ENCODE measurements at regions not wholly inside any gene's neighbourhood (a gene's known extent, or its start where the extent isn't known, plus 50 kb on each side); places are given as distances from the start of the nearest gene placed in this dataset.

- no peak overlapping the region for H4K8ac ChIP-seq (ENCODE audit: low read depth, low read length)
- DNase-seq (ENCODE audit: low spot score): no peak
- no CpG with 5 or more reads among the region's 1 CpG for WGBS, 2 donors (ENCODE audit: extremely low coverage in 2 of 2, insufficient read length in 2 of 2, insufficient replicate concordance in 1 of 2)
Observed at GRCh38 chrX:116618546-116618945, 155.8 kb upstream of the CT83 start.

GRCh38 chrX:116607776-116608175 is 145.0 kb upstream of the CT83 start:
- Histone ChIP-seq H3K9ac (ENCODE audit: low read depth, low read length, poor library complexity) (no peak overlapping the region), H3K4me1 (ENCODE audit: control insufficient read depth in 2 of 2, insufficient read depth in 1 of 2, low read depth in 1 of 2, low read length in 2 of 2) (no peaks in the 10 kb centered on the region), H2BK15ac (ENCODE audit: low read length) (no peak overlapping the region), H3K27me3 (ENCODE audit: control insufficient read depth in 3 of 3, insufficient read depth in 3 of 3, low read depth in 1 of 3, low read length in 3 of 3) (no peaks in the 10 kb centered on the region), H3K18ac (ENCODE audit: low read length) (no peak overlapping the region), H3K4ac (ENCODE audit: low read length) (no peak overlapping the region), H4K8ac (ENCODE audit: low read depth, low read length) (no peak overlapping the region), H3K4me2 (ENCODE audit: insufficient read depth, low read length, poor library complexity, severe bottlenecking) (no peak overlapping the region), H2BK12ac (ENCODE audit: low read length) (no peak overlapping the region), H3K9me3 (replicated peaks in 1 of 2; ENCODE audit: control insufficient read depth in 2 of 2, insufficient read depth in 1 of 2, low read depth in 1 of 2, low read length in 2 of 2) (no peaks in the 10 kb centered on the region), H3K36me3 (replicated peaks in 1 of 2; ENCODE audit: control insufficient read depth in 2 of 2, insufficient read depth in 2 of 2, low read length in 2 of 2) (no peaks in the 10 kb centered on the region), H3K79me1 (ENCODE audit: low read depth, low read length) (no peaks in the 10 kb centered on the region), H3K14ac (ENCODE audit: low read length) (no peak overlapping the region), H3K4me3 (ENCODE audit: low read length in 2 of 2) (no peak overlapping the region), H2BK5ac (ENCODE audit: low read length) (no peak overlapping the region), H2BK120ac (ENCODE audit: low read depth, low read length) (no peak overlapping the region), H2AK5ac (ENCODE audit: low read depth, low read length) (no peak overlapping the region), H3K27ac (replicated peaks; ENCODE audit: low read length) (no peak overlapping the region), H4K91ac (ENCODE audit: low read depth, low read length, poor library complexity) (no peak overlapping the region), H3K23ac (ENCODE audit: low read depth, low read length, poor library complexity) (no peak overlapping the region), H2AFZ (ENCODE audit: low read length) (no peak overlapping the region)
- DNase-seq (ENCODE audit: low spot score): no peak
- no CpG with 5 or more reads among the region's 1 CpG for WGBS, 2 donors (ENCODE audit: extremely low coverage in 2 of 2, insufficient read length in 2 of 2, insufficient replicate concordance in 1 of 2)

More at GRCh38 chrX:116618546-116618945, 155.8 kb upstream of the CT83 start:
- no peak overlapping the region for H2BK12ac ChIP-seq (ENCODE audit: low read length)
- no peak overlapping the region for H2AK5ac ChIP-seq (ENCODE audit: low read depth, low read length)
- H3K4ac ChIP-seq (ENCODE audit: low read length): no peak overlapping the region
- H2BK5ac ChIP-seq (ENCODE audit: low read length): no peak overlapping the region
- no peak overlapping the region for H3K4me3 ChIP-seq (ENCODE audit: low read length in 2 of 2)
- H3K14ac ChIP-seq (ENCODE audit: low read length): no peak overlapping the region
- no peaks in the 10 kb centered on the region for H3K9me3 ChIP-seq (replicated peaks in 1 of 2; ENCODE audit: control insufficient read depth in 2 of 2, insufficient read depth in 1 of 2, low read depth in 1 of 2, low read length in 2 of 2)
- no peaks in the 10 kb centered on the region for H3K4me1 ChIP-seq (ENCODE audit: control insufficient read depth in 2 of 2, insufficient read depth in 1 of 2, low read depth in 1 of 2, low read length in 2 of 2)
- H3K36me3 ChIP-seq (replicated peaks in 1 of 2; ENCODE audit: control insufficient read depth in 2 of 2, insufficient read depth in 2 of 2, low read length in 2 of 2): no peaks in the 10 kb centered on the region
- no peak overlapping the region for H2BK120ac ChIP-seq (ENCODE audit: low read depth, low read length)
- no peak overlapping the region for H3K9ac ChIP-seq (ENCODE audit: low read depth, low read length, poor library complexity)
- H3K18ac ChIP-seq (ENCODE audit: low read length): no peak overlapping the region
- no peaks in the 10 kb centered on the region for H3K27me3 ChIP-seq (ENCODE audit: control insufficient read depth in 3 of 3, insufficient read depth in 3 of 3, low read depth in 1 of 3, low read length in 3 of 3)
- no peaks in the 10 kb centered on the region for H3K79me1 ChIP-seq (ENCODE audit: low read depth, low read length)
- H3K4me2 ChIP-seq (ENCODE audit: insufficient read depth, low read length, poor library complexity, severe bottlenecking): no peak overlapping the region
- no peak overlapping the region for H2BK15ac ChIP-seq (ENCODE audit: low read length)
- no peak overlapping the region for H3K23ac ChIP-seq (ENCODE audit: low read depth, low read length, poor library complexity)
- no peak overlapping the region for H2AFZ ChIP-seq (ENCODE audit: low read length)
- H3K27ac ChIP-seq (replicated peaks; ENCODE audit: low read length): no peak overlapping the region
- no peak overlapping the region for H4K91ac ChIP-seq (ENCODE audit: low read depth, low read length, poor library complexity)

- H3K4ac ChIP-seq (ENCODE audit: low read length): no peak overlapping the region
Observed at GRCh38 chrX:116605576-116605975, 142.8 kb upstream of the CT83 start.

GRCh38 chrX:116596010-116596409 is 133.2 kb upstream of the CT83 start:
- no peak overlapping the region for H3K14ac ChIP-seq (ENCODE audit: low read length)
- no peak overlapping the region for H2AK5ac ChIP-seq (ENCODE audit: low read depth, low read length)
- H3K18ac ChIP-seq (ENCODE audit: low read length): no peak overlapping the region
- no peaks in the 10 kb centered on the region for H3K36me3 ChIP-seq (replicated peaks in 1 of 2; ENCODE audit: control insufficient read depth in 2 of 2, insufficient read depth in 2 of 2, low read length in 2 of 2)
- no peak overlapping the region for H3K27ac ChIP-seq (replicated peaks; ENCODE audit: low read length)
- H2BK12ac ChIP-seq (ENCODE audit: low read length): no peak overlapping the region
- no CpG with 5 or more reads among the region's 1 CpG for WGBS, 2 donors (ENCODE audit: extremely low coverage in 2 of 2, insufficient read length in 2 of 2, insufficient replicate concordance in 1 of 2)
- H4K8ac ChIP-seq (ENCODE audit: low read depth, low read length): no peak overlapping the region
- no peaks in the 10 kb centered on the region for H3K4me1 ChIP-seq (ENCODE audit: control insufficient read depth in 2 of 2, insufficient read depth in 1 of 2, low read depth in 1 of 2, low read length in 2 of 2)
- H2BK15ac ChIP-seq (ENCODE audit: low read length): no peak overlapping the region
- no peaks in the 10 kb centered on the region for H3K79me1 ChIP-seq (ENCODE audit: low read depth, low read length)
- DNase-seq (ENCODE audit: low spot score): no peak
- no peak overlapping the region for H2AFZ ChIP-seq (ENCODE audit: low read length)
- H2BK120ac ChIP-seq (ENCODE audit: low read depth, low read length): no peak overlapping the region
- H3K27me3 ChIP-seq (ENCODE audit: control insufficient read depth in 3 of 3, insufficient read depth in 3 of 3, low read depth in 1 of 3, low read length in 3 of 3): no peaks in the 10 kb centered on the region
- no peak overlapping the region for H3K9ac ChIP-seq (ENCODE audit: low read depth, low read length, poor library complexity)
- H3K4me3 ChIP-seq (ENCODE audit: low read length in 2 of 2): no peak overlapping the region
- H3K4ac ChIP-seq (ENCODE audit: low read length): no peak overlapping the region
- no peaks in the 10 kb centered on the region for H3K9me3 ChIP-seq (replicated peaks in 1 of 2; ENCODE audit: control insufficient read depth in 2 of 2, insufficient read depth in 1 of 2, low read depth in 1 of 2, low read length in 2 of 2)
- H2BK5ac ChIP-seq (ENCODE audit: low read length): no peak overlapping the region
- no peak overlapping the region for H4K91ac ChIP-seq (ENCODE audit: low read depth, low read length, poor library complexity)
- H3K23ac ChIP-seq (ENCODE audit: low read depth, low read length, poor library complexity): no peak overlapping the region
- H3K4me2 ChIP-seq (ENCODE audit: insufficient read depth, low read length, poor library complexity, severe bottlenecking): no peak overlapping the region

More at GRCh38 chrX:116605576-116605975, 142.8 kb upstream of the CT83 start:
- WGBS, 2 donors (ENCODE audit: extremely low coverage in 2 of 2, insufficient read length in 2 of 2, insufficient replicate concordance in 1 of 2): no CpG with 5 or more reads among the region's 1 CpG
- Histone ChIP-seq H3K27me3 (ENCODE audit: control insufficient read depth in 3 of 3, insufficient read depth in 3 of 3, low read depth in 1 of 3, low read length in 3 of 3) (no peaks in the 10 kb centered on the region), H3K27ac (replicated peaks; ENCODE audit: low read length) (no peak overlapping the region), H3K4me3 (ENCODE audit: low read length in 2 of 2) (no peak overlapping the region), H3K18ac (ENCODE audit: low read length) (no peak overlapping the region), H3K4me1 (ENCODE audit: control insufficient read depth in 2 of 2, insufficient read depth in 1 of 2, low read depth in 1 of 2, low read length in 2 of 2) (no peaks in the 10 kb centered on the region), H2AFZ (ENCODE audit: low read length) (no peak overlapping the region), H2BK120ac (ENCODE audit: low read depth, low read length) (no peak overlapping the region), H2AK5ac (ENCODE audit: low read depth, low read length) (no peak overlapping the region), H3K9ac (ENCODE audit: low read depth, low read length, poor library complexity) (no peak overlapping the region), H2BK5ac (ENCODE audit: low read length) (no peak overlapping the region), H2BK12ac (ENCODE audit: low read length) (no peak overlapping the region), H2BK15ac (ENCODE audit: low read length) (no peak overlapping the region), H3K4me2 (ENCODE audit: insufficient read depth, low read length, poor library complexity, severe bottlenecking) (no peak overlapping the region), H3K23ac (ENCODE audit: low read depth, low read length, poor library complexity) (no peak overlapping the region), H3K9me3 (replicated peaks in 1 of 2; ENCODE audit: control insufficient read depth in 2 of 2, insufficient read depth in 1 of 2, low read depth in 1 of 2, low read length in 2 of 2) (no peaks in the 10 kb centered on the region), H4K8ac (ENCODE audit: low read depth, low read length) (no peak overlapping the region), H3K14ac (ENCODE audit: low read length) (no peak overlapping the region), H4K91ac (ENCODE audit: low read depth, low read length, poor library complexity) (no peak overlapping the region), H3K36me3 (replicated peaks in 1 of 2; ENCODE audit: control insufficient read depth in 2 of 2, insufficient read depth in 2 of 2, low read length in 2 of 2) (no peaks in the 10 kb centered on the region), H3K79me1 (ENCODE audit: low read depth, low read length) (no peaks in the 10 kb centered on the region)
- no peak for DNase-seq (ENCODE audit: low spot score)

All from neuronal stem cell (in vitro differentiated cells).